Thymus (tissue), 11 donors: ENCODE measurements at regions not wholly inside any gene's neighbourhood (a gene's known extent, or its start where the extent isn't known, plus 50 kb on each side); places are given as distances from the start of the nearest gene placed in this dataset.

ENCODE experiments used
- DNase-seq, 9 donors: peaks; one replicate each; pipeline ENCODE4 v3.0.0-alpha.2; 2013; ENCODE audit warnings: low spot score in 9 of 9, low read depth in 6 of 9, missing footprints in 1 of 9
- H3K27ac ChIP-seq, 2 donors: one replicate each; pipeline ENCODE4 v1.5.1; 2013; ENCODE audit warnings: control low read depth in 1 of 2, low read depth in 1 of 2, low read length in 1 of 2, mild to moderate bottlenecking in 1 of 2, moderate library complexity in 1 of 2
- H3K27me3 ChIP-seq, 2 donors: one replicate each; pipeline ENCODE4 v1.5.1; 2013; ENCODE audit warnings: low read length in 1 of 2; ENCODE audit not compliant: control insufficient read depth in 2 of 2, insufficient read depth in 1 of 2
- H3K36me3 ChIP-seq, 2 donors: one replicate each; pipeline ENCODE4 v1.5.1; 2013; ENCODE audit warnings: low read length in 1 of 2, mild to moderate bottlenecking in 1 of 2, moderate library complexity in 1 of 2; ENCODE audit not compliant: control insufficient read depth in 2 of 2, insufficient read depth in 2 of 2
- H3K4me1 ChIP-seq, 2 donors: one replicate each; pipeline ENCODE4 v1.5.1; 2013; ENCODE audit warnings: low read length in 2 of 2; ENCODE audit not compliant: control insufficient read depth in 2 of 2, insufficient read depth in 2 of 2
- H3K4me3 ChIP-seq, 2 donors: one replicate each; pipeline ENCODE4 v1.5.1; 2013; ENCODE audit warnings: low read length in 2 of 2, control low read depth in 1 of 2, mild to moderate bottlenecking in 1 of 2
- H3K9me3 ChIP-seq, 2 donors: one replicate each; pipeline ENCODE4 v1.5.1; 2013; ENCODE audit warnings: low read length in 1 of 2, mild to moderate bottlenecking in 1 of 2; ENCODE audit not compliant: control insufficient read depth in 2 of 2, insufficient read depth in 1 of 2
- WGBS: extraction: QIAGEN DNeasy Blood & Tissue Kit; methylation state at CpG from one replicate; pipeline ENCODE4 v1.1.7; 2013; 5-methylcytosine and 5-hydroxymethylcytosine counted together
- donor health status: healthy.

GRCh38 chr6:4464638-4465037 is 311.6 kb upstream of the CDYL start:
- H3K4me3 ChIP-seq = no peak overlapping the region
- no peak overlapping the region for H3K27ac ChIP-seq
- H3K27me3 ChIP-seq = no peaks in the 10 kb centered on the region
- no peak for DNase-seq
- H3K36me3 ChIP-seq = no peaks in the 10 kb centered on the region
- peaks cover 0 to 2% of the 10 kb centered on the region in 2 donors for H3K4me1 ChIP-seq
- 95% methylated on average over 2 of the region's 2 CpGs for WGBS
- H3K9me3 ChIP-seq = no peaks in the 10 kb centered on the region

- H3K27me3 ChIP-seq = no peaks in the 10 kb centered on the region
- H3K27ac ChIP-seq = no peak overlapping the region
- 96% methylated on average over 1 of the region's 1 CpG for WGBS
- H3K4me1 ChIP-seq = peaks cover 0 to 3% of the 10 kb centered on the region in 2 donors
- no peak overlapping the region for H3K4me3 ChIP-seq
- H3K36me3 ChIP-seq = no peaks in the 10 kb centered on the region
- H3K9me3 ChIP-seq = no peaks in the 10 kb centered on the region
- no peak for DNase-seq
Measured at GRCh38 chr6:4463236-4463635, 313.0 kb upstream of the CDYL start.

GRCh38 chr6:4460586-4461475 is 315.4 kb upstream of the CDYL start:
- no peak overlapping the region for H3K27ac ChIP-seq
- no peaks in the 10 kb centered on the region for H3K27me3 ChIP-seq
- H3K36me3 ChIP-seq = no peaks in the 10 kb centered on the region
- no peak overlapping the region for H3K4me3 ChIP-seq
- WGBS = 88% methylated on average over 21 of the region's 21 CpGs
- no peaks in the 10 kb centered on the region for H3K9me3 ChIP-seq
- peaks cover 0 to 3% of the 10 kb centered on the region in 2 donors for H3K4me1 ChIP-seq
- no peak for DNase-seq

GRCh38 chr6:4459996-4460395 is 316.2 kb upstream of the CDYL start:
- 89% methylated on average over 11 of the region's 11 CpGs for WGBS
- no peak overlapping the region for H3K4me3 ChIP-seq
- no peak overlapping the region for H3K27ac ChIP-seq
- DNase-seq = no peak
- peaks cover 0 to 3% of the 10 kb centered on the region in 2 donors for H3K4me1 ChIP-seq
- H3K9me3 ChIP-seq = no peaks in the 10 kb centered on the region
- no peaks in the 10 kb centered on the region for H3K36me3 ChIP-seq
- no peaks in the 10 kb centered on the region for H3K27me3 ChIP-seq

- 62% methylated on average over 3 of the region's 3 CpGs for WGBS
- H3K27ac ChIP-seq = no peak overlapping the region
- peaks cover 0 to 3% of the 10 kb centered on the region in 2 donors for H3K4me1 ChIP-seq
- no peaks in the 10 kb centered on the region for H3K36me3 ChIP-seq
- H3K27me3 ChIP-seq = no peaks in the 10 kb centered on the region
- H3K4me3 ChIP-seq = no peak overlapping the region
- H3K9me3 ChIP-seq = no peaks in the 10 kb centered on the region
- DNase-seq = no peak
Measured at GRCh38 chr6:4459032-4459431, 317.2 kb upstream of the CDYL start.

- no peak for DNase-seq
- WGBS = 94% methylated on average over 1 of the region's 1 CpG
- no peaks in the 10 kb centered on the region for H3K9me3 ChIP-seq
- H3K36me3 ChIP-seq = no peaks in the 10 kb centered on the region
- H3K27me3 ChIP-seq = no peaks in the 10 kb centered on the region
- no peaks in the 10 kb centered on the region for H3K4me1 ChIP-seq
- H3K4me3 ChIP-seq = no peak overlapping the region
- H3K27ac ChIP-seq = no peak overlapping the region
Measured at GRCh38 chr6:4451718-4452117, 316.3 kb upstream of the ECI2 start.

- no peaks in the 10 kb centered on the region for H3K4me1 ChIP-seq
- DNase-seq = no peak
- no peak overlapping the region for H3K27ac ChIP-seq
- H3K27me3 ChIP-seq = no peaks in the 10 kb centered on the region
- H3K36me3 ChIP-seq = no peaks in the 10 kb centered on the region
- no peaks in the 10 kb centered on the region for H3K9me3 ChIP-seq
- no peak overlapping the region for H3K4me3 ChIP-seq
- WGBS = 96% methylated on average over 3 of the region's 3 CpGs
Measured at GRCh38 chr6:4451081-4451480, 315.7 kb upstream of the ECI2 start.

GRCh38 chr6:4450237-4450636 is 314.9 kb upstream of the ECI2 start:
- Histone ChIP-seq H3K27ac (no peak overlapping the region), H3K9me3 (no peaks in the 10 kb centered on the region), H3K36me3 (no peaks in the 10 kb centered on the region), H3K4me1 (no peaks in the 10 kb centered on the region), H3K27me3 (no peaks in the 10 kb centered on the region), H3K4me3 (no peak overlapping the region)
- DNase-seq = no peak
- 95% methylated on average over 1 of the region's 1 CpG for WGBS

- H3K9me3 ChIP-seq = no peaks in the 10 kb centered on the region
- H3K4me1 ChIP-seq = no peaks in the 10 kb centered on the region
- no peak overlapping the region for H3K27ac ChIP-seq
- no peaks in the 10 kb centered on the region for H3K36me3 ChIP-seq
- DNase-seq = no peak
- 92% methylated on average over 1 of the region's 1 CpG for WGBS
- H3K27me3 ChIP-seq = no peaks in the 10 kb centered on the region
- H3K4me3 ChIP-seq = no peak overlapping the region
Measured at GRCh38 chr6:4449409-4449808, 314.0 kb upstream of the ECI2 start.
